ENCODE measurements at regions not wholly inside any gene's neighbourhood (a gene's known extent, or its start where the extent isn't known, plus 50 kb on each side); places are given as distances from the start of the nearest gene placed in this dataset.
"Not testable (repeated sequence)": the region's sequence is repeated elsewhere in the genome, so short reads cannot be mapped to it uniquely, and the experiment has no call there.

- not testable (repeated sequence) for DNase-seq (ENCODE audit: low spot score); H3K36me3 Mint-ChIP-seq (ENCODE audit: low read depth); H3K27me3 Mint-ChIP-seq (ENCODE audit: low read depth); H3K4me3 Mint-ChIP-seq (ENCODE audit: unreplicated experiment); H3K4me1 Mint-ChIP-seq (ENCODE audit: low read depth); H3K27ac Mint-ChIP-seq (ENCODE audit: unreplicated experiment); H3K9me3 Mint-ChIP-seq (ENCODE audit: low read depth)
These were observed 197.6 kb downstream of the TP53TG3 start for GRCh38 chr16:32478406-32478805.

- H3K4me3 Mint-ChIP-seq (ENCODE audit: unreplicated experiment); H3K27ac Mint-ChIP-seq (ENCODE audit: unreplicated experiment); H3K27me3 Mint-ChIP-seq (ENCODE audit: low read depth); H3K4me1 Mint-ChIP-seq (ENCODE audit: low read depth); DNase-seq (ENCODE audit: low spot score); H3K9me3 Mint-ChIP-seq (ENCODE audit: low read depth); H3K36me3 Mint-ChIP-seq (ENCODE audit: low read depth): not testable (repeated sequence)
These were observed 198.4 kb downstream of the TP53TG3 start for GRCh38 chr16:32477551-32477950.

GRCh38 chr16:32474365-32474764 lies 201.6 kb downstream of the TP53TG3 start:
- peak; percentile 71 for DNase-seq (ENCODE audit: low spot score)
- not testable (repeated sequence) for H3K27me3 Mint-ChIP-seq (ENCODE audit: low read depth); H3K36me3 Mint-ChIP-seq (ENCODE audit: low read depth); H3K9me3 Mint-ChIP-seq (ENCODE audit: low read depth); H3K4me3 Mint-ChIP-seq (ENCODE audit: unreplicated experiment); H3K27ac Mint-ChIP-seq (ENCODE audit: unreplicated experiment); H3K4me1 Mint-ChIP-seq (ENCODE audit: low read depth)

GRCh38 chr16:32461666-32462065 lies 208.6 kb downstream of the TP53TG3D start:
- H3K36me3 Mint-ChIP-seq (ENCODE audit: low read depth); H3K27me3 Mint-ChIP-seq (ENCODE audit: low read depth); H3K27ac Mint-ChIP-seq (ENCODE audit: unreplicated experiment); H3K4me1 Mint-ChIP-seq (ENCODE audit: low read depth); H3K4me3 Mint-ChIP-seq (ENCODE audit: unreplicated experiment): not testable (repeated sequence)
- peak; percentile 79 for DNase-seq (ENCODE audit: low spot score)
- H3K9me3 Mint-ChIP-seq (ENCODE audit: low read depth), result peaks cover 11% of the 10 kb centered on the region

- H3K27ac Mint-ChIP-seq (ENCODE audit: unreplicated experiment); H3K36me3 Mint-ChIP-seq (ENCODE audit: low read depth); H3K27me3 Mint-ChIP-seq (ENCODE audit: low read depth); H3K4me1 Mint-ChIP-seq (ENCODE audit: low read depth); H3K4me3 Mint-ChIP-seq (ENCODE audit: unreplicated experiment): not testable (repeated sequence)
- peak; percentile 77 for DNase-seq (ENCODE audit: low spot score)
- peaks cover 11% of the 10 kb centered on the region for H3K9me3 Mint-ChIP-seq (ENCODE audit: low read depth)
These were observed 207.9 kb downstream of the TP53TG3D start for GRCh38 chr16:32461001-32461400.

Measured in chondrocyte (in vitro differentiated cells).